DND-41 (cell line): ENCODE measurements at regions not wholly inside any gene's neighbourhood (a gene's known extent, or its start where the extent isn't known, plus 50 kb on each side); places are given as distances from the start of the nearest gene placed in this dataset.

ENCODE experiments used
- ATAC-seq: fragments of 200-7000 bp; cut with Tn5 transposase; 3 replicates; pipeline ENCODE4 v1.9.1; 2021; ENCODE audit warnings: low read depth; ENCODE audit not compliant: insufficient read depth
- DNase-seq: peaks from one replicate; pipeline ENCODE4 v3.0.0-alpha.2; 2020
- H2AFZ ChIP-seq: 2 replicates; pipeline ENCODE4 v1.6.0; 2012; ENCODE audit warnings: low read depth, low read length
- H3K27ac ChIP-seq: 2 replicates; pipeline ENCODE4 v1.5.1; 2012; ENCODE audit warnings: low read length, inconsistent platforms
- H3K27me3 ChIP-seq: fragments of 200-600 bp; sonication (generic); 2 replicates; pipeline ENCODE4 v1.6.0; 2012; ENCODE audit warnings: low read length, mild to moderate bottlenecking, inconsistent platforms; ENCODE audit not compliant: insufficient read depth, poor library complexity
- H3K36me3 ChIP-seq: 2 replicates; pipeline ENCODE4 v1.5.1; 2012; ENCODE audit warnings: low read length, inconsistent platforms; ENCODE audit not compliant: insufficient read depth
- H3K4me1 ChIP-seq: 2 replicates; pipeline ENCODE4 v1.5.1; 2012; ENCODE audit warnings: mild to moderate bottlenecking, low read length; ENCODE audit not compliant: insufficient read depth
- H3K4me2 ChIP-seq: 2 replicates; pipeline ENCODE4 v1.6.0; 2012; ENCODE audit warnings: mild to moderate bottlenecking, moderate library complexity, low read length, inconsistent platforms; ENCODE audit not compliant: insufficient read depth
- H3K4me3 ChIP-seq, 2 experiments: fragments of 200-600 bp in 1 of 2; shearing (Covaris generic) in 1 of 2; 2 replicates each; pipeline ENCODE4 v1.5.1; 2012 to 2016; ENCODE audit warnings: inconsistent platforms in 2 of 2, low read length in 2 of 2, mild to moderate bottlenecking in 2 of 2, low read depth in 1 of 2, moderate library complexity in 1 of 2
- H3K79me2 ChIP-seq: 2 replicates; pipeline ENCODE4 v1.6.0; 2012; ENCODE audit warnings: low read length, inconsistent platforms; ENCODE audit not compliant: insufficient read depth
- H3K9ac ChIP-seq: 2 replicates; pipeline ENCODE4 v1.6.0; 2012; ENCODE audit warnings: low read depth, mild to moderate bottlenecking, inconsistent platforms, low read length, moderate library complexity
- H3K9me3 ChIP-seq: 2 replicates; pipeline ENCODE4 v1.5.1; 2012; ENCODE audit warnings: low read length, moderate library complexity, mild to moderate bottlenecking, inconsistent platforms; ENCODE audit not compliant: insufficient read depth, severe bottlenecking
- H4K20me1 ChIP-seq: 2 replicates; pipeline ENCODE4 v1.6.0; 2012; ENCODE audit warnings: low read length; ENCODE audit not compliant: insufficient read depth
- CTCF ChIP-seq: IDR thresholded peaks from 2 replicates; pipeline ENCODE4 v1.5.1; 2012; ENCODE audit warnings: borderline replicate concordance, low read length, moderate library complexity, mild to moderate bottlenecking; ENCODE audit not compliant: poor library complexity, severe bottlenecking; ENCODE audit errors: extremely low read depth
- EZH2 ChIP-seq: IDR thresholded peaks from 3 replicates; pipeline ENCODE4 v1.6.1; 2012; ENCODE audit warnings: borderline replicate concordance, low read depth, mild to moderate bottlenecking, moderate library complexity, low read length, inconsistent platforms; ENCODE audit not compliant: severe bottlenecking

- Histone ChIP-seq H3K9ac (no peak overlapping the region), H3K4me2 (no peak overlapping the region), H3K27ac (no peak overlapping the region), H3K36me3 (no peaks in the 10 kb centered on the region), H4K20me1 (no peaks in the 10 kb centered on the region), H3K79me2 (no peaks in the 10 kb centered on the region), H3K9me3 (no peaks in the 10 kb centered on the region), H2AFZ (no peak overlapping the region), H3K27me3 (no peaks in the 10 kb centered on the region), H3K4me1 (no peaks in the 10 kb centered on the region), H3K4me3 (no peak overlapping the region)
- TF ChIP-seq CTCF (no peak), EZH2 (no peak)
- no peak for ATAC-seq
- DNase-seq = no peak
These were observed 56.7 kb upstream of the NUP160 start for GRCh38 chr11:47904808-47905207.

GRCh38 chr11:47904048-47904447 is 55.9 kb upstream of the NUP160 start:
- Histone ChIP-seq H3K9ac (no peak overlapping the region), H3K27me3 (no peaks in the 10 kb centered on the region), H3K4me3 (no peak overlapping the region), H3K4me2 (no peak overlapping the region), H4K20me1 (no peaks in the 10 kb centered on the region), H3K27ac (no peak overlapping the region), H2AFZ (no peak overlapping the region), H3K36me3 (no peaks in the 10 kb centered on the region), H3K79me2 (no peaks in the 10 kb centered on the region), H3K4me1 (no peaks in the 10 kb centered on the region), H3K9me3 (no peaks in the 10 kb centered on the region)
- no peak for DNase-seq
- TF ChIP-seq EZH2 = no peak
- TF ChIP-seq CTCF = no peak
- no peak for ATAC-seq

- H3K4me2 ChIP-seq = no peak overlapping the region
These were observed 51.7 kb upstream of the NUP160 start for GRCh38 chr11:47899801-47900200.

More at GRCh38 chr11:47899801-47900200, 51.7 kb upstream of the NUP160 start:
- TF ChIP-seq EZH2 (no peak), CTCF (no peak)
- Histone ChIP-seq H2AFZ (no peak overlapping the region), H3K9ac (no peak overlapping the region), H3K79me2 (no peaks in the 10 kb centered on the region), H3K27ac (no peak overlapping the region), H3K4me1 (no peaks in the 10 kb centered on the region), H4K20me1 (no peaks in the 10 kb centered on the region), H3K27me3 (no peaks in the 10 kb centered on the region), H3K4me3 (no peak overlapping the region), H3K36me3 (no peaks in the 10 kb centered on the region), H3K9me3 (no peaks in the 10 kb centered on the region)
- ATAC-seq = no peak
- DNase-seq = no peak
